Middle frontal gyrus (tissue), 1 donor: ENCODE measurements at regions not wholly inside any gene's neighbourhood (a gene's known extent, or its start where the extent isn't known, plus 50 kb on each side); places are given as distances from the start of the nearest gene placed in this dataset.

Experiments
- DNase-seq: peaks from one replicate; pipeline ENCODE4 v3.0.0-alpha.2; 2015; ENCODE audit warnings: low spot score; ENCODE audit errors: extremely low spot score

DNA sequence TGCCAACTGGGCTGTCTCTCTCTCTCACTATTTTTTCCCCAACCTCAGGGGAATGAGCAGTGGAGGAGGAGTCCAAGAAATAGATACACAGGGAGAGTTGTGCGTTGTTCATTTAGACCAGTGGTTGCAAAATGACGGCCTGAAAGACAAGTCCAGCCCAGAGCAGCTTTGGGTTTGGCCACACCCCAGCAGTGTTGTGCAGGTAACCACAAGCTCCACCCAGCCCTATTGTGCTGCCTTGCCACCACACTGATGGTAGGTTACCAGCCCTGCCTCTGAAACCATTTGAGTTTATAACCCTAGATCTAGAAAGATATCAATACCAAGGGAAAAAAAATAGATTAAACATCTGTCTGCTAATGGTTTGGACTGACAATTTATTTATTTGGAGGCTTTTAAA, 144.3 kb downstream of the CMPK2 start:
- no peak for DNase-seq

DNA sequence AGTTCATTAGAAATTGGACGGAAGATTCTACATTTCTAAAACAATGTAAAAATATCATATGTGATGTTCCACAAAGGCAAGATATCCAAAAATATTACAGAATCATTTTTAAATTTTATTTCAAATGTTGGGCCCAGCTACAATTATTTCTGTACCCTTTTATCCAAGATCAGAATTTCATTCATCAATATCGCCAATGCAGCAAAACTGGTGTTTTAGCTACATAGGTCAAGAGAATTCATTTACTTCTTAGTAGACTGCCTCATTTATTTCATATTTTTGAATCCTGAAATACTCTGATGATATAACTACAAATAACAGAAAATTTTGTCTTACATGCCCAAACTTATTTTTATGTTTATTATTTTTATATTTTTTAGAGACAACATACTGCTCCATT, 143.1 kb downstream of the CMPK2 start:
- no peak for DNase-seq

DNA sequence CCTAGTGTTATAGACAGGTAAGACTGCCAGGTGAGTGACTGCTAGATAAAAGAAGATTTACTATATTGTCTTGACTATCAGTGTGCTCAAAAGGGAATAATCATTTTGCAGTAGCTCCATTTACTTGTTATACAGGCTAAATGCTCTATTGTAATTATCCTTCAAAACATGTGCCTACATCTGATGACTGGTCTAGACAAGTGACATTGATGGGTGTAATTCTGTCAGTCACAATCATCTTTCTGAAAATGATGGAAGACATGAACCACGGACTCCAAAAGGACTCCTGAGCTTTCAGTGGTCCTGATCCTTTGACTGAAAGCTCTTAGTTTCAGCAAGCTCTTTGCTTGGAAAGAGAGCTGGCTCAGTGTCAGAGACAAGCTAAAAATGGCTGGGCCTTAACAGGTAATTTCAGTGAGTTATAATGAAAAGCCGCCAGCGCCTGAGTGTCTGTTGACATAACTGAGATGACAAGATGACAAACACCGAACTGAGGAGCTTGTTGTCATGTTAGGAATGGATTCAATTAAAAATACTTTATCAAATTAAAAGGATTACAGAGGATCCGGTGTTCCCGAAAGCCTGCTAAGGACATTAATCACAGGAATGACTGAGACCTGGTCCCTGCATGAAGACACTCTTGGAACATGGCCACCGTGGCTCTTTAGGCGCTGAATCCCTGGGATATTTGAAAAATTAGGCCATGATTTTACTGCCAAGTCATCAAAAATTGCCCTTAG, 141.7 kb downstream of the CMPK2 start:
- no peak for DNase-seq

DNA sequence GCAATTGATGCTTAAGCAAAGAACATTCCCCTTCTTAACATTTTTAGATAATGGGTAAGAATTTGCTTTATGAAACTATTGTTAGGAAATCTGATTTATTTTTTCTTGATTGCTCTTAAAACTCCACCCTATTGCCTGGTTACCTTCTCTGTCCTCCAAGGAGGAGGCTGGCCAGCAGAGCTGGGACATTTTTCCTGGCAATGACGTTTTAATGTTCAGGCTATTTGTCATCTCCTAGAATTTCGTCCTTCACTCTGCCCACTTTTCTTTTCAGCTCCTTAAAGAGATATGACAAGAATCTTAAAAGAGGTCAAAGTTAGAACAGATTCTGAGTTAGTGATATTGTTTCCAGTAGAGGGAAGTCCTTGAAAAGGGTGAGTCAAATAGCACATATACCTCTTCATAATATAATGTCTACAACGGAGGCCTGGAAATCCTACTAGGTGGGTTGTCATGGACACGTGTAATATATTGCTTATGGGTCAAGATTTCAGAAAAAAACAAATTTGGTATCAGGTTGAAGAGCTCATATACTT, 141.0 kb downstream of the CMPK2 start:
- no peak for DNase-seq

DNA sequence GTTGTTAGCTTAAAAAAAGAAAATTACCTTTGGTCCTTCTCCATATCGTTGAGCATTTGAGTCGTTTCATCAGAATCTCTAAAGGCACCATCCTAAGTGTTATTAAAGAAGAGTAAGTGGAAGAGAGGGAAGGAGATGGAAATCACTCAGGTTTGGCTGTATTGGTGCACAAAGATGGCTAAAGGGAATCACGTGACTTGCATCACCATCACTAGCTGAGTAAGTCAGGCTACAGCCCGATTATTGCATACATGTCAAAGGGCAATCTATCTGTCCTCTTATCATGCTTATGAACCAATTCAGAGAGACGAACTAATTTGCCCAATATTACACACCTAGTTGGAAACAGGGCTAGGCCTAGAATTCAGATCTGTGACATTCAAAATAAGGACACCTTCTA, 137.6 kb downstream of the CMPK2 start:
- DNase-seq, result no peak

DNA sequence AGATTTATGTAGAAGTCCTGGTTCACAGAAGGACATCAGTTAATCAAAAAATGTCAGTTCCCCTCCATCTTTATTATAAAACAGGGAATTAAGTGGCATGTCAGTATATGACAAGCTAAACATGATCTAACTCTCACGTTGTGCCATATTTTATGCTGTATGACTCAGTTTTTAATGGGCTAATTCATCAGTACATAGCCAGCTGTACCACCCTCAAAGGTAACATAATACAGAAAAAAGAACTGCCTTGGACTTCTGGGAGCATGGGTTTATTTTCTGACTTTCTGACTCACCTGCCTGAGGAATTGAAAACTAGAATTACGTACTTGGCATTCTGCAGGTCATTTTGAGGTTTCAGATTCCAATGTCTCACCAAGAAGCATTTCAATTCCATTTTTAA, 135.7 kb downstream of the CMPK2 start:
- DNase-seq, result no peak

DNA sequence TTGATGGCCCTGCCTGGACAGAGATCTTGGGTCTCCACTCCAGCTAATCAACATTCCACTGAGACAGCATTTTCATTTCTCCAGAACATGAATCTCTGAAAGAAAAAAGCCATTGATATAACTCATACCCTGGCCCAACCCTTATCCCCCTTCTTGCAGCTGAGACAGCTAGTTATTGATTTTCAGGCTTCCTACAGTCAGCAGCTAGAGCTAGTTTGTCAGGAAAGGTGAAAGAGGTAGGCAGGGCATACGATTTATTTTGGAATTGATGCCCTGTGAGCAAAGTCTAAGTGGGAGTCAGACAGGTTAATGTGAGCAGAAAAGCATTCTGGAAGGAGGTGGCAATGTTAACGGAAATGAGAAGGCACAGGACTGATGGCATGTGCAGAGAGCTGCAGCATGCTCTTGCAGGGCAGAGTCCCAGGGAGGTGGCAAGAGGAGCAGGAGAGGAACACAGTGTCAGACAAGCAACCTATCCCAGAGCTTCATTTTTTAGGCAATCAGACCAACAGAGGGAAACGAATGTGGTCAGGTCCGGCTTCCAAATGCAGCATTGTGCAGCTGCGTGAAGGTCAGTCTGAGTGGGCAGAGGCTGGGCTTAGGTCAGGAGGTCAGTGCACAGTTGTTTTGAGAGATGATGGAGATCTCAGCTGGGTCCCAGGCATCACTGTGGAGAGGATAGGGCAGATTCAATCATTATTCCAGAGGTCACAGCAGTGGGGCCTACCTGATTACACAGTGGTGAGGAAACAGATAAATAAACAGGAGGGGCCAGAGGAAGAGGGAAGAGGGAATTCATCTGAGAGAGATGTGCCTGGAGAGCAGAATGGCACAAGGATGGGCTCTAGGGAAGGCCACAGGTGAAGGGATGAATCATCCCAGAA, 134.8 kb downstream of the CMPK2 start:
- no peak for DNase-seq

DNA sequence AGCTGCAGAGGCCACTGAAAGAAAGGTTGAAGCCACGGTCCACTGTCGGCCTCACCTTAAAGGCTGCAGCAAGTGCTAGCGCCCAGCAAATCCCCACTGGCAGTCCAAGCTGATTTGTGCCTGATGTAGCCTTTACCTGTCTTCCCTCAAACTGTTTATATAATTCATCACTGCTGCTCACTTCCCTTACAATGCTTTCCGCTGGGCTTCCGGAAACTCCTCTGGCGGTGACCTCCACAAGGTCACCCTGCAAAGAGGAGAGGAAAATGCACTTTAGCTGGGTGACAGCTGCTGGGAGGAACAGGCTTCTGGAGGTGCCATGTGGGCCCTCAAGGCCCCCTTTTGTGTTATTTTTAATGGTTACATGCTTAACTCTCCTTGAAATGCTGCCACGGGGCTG, 126.2 kb downstream of the CMPK2 start:
- DNase-seq, result no peak

DNA sequence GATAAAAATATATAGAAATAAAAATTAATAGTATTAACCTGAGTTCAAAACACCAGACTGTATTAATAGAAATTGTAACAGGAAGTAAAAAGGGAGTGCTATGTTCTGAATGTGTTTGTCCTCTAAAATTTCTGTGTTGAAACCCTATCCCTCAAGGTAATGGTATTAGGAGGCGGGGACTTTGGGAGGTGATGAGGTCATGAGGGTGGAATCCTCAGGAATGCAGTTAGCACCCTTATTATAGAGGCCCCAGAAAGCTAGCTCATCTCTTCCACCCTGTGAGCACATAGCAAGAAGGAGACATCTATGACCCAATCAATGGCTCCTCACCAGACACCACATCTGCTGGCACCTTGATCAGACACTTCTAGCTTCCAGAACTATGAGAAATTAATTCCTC, 124.5 kb downstream of the CMPK2 start:
- no peak for DNase-seq

DNA sequence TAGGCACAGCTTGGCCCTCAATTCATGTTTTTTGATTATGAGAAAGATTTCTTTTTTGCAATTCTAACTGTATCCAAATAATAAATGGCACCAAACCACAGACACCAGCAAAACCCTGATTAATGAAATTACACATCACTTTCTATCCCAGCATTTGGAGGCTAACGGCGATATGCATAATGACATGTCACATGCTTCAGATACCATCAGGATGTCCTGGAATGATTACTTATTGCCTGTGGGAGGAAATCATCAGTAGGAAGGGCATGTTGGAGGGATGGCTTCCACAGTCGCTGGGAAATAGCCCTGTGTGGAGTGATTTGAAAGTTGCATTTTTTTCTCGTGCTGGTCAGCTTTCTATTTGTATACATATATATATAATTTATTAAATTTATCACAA, 121.7 kb downstream of the CMPK2 start:
- DNase-seq, result no peak

DNA sequence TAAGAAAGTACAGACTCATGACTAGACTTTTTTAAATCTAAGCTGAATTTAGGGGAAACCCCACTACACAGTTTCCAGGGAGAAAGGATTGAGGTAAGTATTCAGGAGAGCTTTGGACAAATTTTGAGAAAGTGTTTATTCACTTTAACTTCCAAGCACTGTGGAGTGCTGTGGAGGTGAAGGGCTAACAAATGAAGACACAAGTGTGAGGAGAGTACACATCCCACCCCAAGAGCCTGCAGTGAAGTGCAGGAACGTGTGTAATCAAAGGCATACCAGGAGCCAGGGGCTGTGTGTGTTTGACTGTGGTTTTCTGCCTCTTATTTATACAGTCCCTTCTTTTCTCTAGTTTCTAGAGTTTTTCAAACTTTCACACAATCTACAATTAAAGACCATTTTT, 118.3 kb downstream of the CMPK2 start:
- no peak for DNase-seq

DNA sequence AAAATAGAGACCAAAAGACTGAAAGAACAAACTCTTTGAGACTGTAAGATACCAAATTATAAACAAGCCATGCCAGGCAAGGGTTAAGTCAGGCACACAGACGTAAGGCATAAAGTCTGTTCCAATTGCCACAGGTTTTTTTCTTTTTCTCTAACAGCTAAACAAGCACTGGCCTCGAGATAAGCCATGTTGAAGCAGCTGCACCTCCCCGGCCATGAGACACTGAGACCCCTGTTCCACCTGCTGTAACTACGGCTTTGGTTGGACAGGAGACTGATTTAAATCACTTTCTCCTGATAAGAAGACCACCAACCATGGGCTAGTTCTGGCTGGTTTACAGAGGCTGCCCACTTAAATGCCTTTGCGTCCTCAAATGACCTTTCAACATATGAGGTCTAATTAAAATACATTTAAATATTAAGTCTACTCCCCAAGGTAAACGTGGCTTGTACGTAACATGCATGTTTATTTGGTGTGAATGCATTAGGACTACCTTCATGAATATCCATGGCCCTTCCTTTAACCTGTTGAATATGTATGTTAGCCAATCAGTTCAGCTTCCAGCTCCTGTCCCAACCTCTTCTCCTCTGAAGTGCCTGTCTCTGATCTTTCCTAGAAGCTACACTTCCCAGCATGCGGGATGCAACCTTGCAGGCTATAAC, 117.2 kb downstream of the CMPK2 start:
- DNase-seq, result no peak

DNA sequence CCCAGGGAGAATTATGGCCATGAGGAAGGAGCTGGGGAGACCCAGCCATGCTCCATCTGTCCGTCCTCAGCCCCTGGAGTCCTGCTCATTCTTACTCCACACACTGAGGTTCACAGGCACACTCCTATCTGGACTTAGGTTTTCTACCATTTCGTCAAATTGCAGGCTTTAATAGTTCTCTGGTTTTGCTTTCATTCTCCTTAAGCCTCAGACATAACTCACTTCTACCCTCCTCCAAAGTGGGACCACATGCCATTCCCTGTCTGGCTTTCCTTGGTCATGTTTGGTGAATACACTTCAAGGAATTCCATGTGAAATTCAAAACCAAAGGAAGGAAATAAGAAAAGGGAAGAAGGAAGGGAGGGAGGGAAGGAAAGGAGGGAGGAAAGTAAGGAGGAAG, 115.7 kb downstream of the CMPK2 start:
- no peak for DNase-seq

DNA sequence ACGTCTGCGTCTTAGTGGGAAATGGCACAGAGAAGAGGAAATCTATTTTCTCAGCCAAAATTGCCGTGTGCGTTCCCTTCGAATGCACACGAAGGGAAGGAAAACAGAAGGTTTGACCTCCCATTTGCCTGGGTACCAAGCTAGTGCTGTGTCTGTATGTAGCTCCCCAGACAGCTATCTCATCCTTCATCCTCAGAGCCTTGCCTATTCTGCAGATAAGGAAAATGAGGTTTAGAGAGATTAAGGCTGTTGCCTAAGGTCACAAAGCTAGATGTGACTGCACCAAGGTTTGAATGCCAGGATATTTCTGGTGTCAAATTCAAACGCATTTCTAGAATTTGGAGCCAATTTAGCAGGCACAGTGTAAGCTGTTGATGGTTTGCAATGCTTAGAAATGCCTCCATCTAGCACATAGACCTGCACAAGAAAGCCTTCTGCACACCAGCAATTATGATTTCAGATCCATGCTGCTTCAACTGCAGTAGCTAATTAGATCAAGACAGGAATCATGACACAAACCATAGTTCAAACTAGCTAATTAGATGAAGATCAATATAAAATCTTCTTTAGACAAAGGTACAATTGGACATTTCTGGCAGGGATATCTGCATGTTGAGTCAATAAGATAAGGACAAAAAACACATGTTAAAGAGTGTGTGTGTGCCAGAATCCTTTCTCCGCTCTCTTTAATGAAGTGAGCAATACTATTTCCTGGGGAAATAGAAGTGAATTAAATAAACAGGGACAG, 115.1 kb downstream of the CMPK2 start:
- DNase-seq, result no peak

DNA sequence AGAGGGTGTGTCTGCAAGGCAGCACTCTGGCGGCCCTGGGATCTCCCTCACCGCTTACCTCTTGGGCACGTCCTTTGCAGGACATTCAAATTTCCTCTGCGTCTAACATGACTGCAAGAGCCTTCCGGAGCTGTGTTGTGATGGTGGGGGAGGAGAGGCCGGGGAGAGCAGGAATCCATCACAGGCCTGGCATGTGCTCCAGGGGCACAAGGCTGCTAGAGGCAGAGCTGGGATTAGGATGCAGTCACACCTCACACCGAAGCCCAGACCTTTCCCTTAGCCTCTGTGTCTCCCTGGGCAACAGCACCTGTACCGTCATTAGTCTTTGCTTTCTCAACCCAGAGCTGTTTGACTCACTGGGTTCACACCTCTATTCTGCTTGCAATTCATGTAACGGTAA, 111.3 kb downstream of the CMPK2 start:
- no peak for DNase-seq

DNA sequence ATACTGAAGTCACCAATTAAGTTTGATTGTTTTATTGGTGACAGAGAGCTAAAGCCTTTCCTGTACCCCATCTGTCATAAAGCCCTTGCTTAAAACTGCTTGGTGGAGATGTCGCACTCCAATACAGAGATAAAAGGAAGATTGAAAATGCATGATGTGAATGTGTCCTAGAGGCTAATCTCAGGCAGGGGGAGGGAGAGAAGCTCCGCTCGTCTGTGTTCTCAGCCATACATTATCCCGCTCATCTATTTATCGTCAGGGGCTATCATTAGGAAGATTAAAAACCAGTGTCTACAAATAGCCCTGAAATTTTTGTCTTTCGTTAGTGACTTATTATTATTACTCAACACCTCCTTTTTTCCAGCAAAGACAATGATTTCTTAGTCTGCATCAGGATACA, 110.3 kb downstream of the CMPK2 start:
- no peak for DNase-seq

DNA sequence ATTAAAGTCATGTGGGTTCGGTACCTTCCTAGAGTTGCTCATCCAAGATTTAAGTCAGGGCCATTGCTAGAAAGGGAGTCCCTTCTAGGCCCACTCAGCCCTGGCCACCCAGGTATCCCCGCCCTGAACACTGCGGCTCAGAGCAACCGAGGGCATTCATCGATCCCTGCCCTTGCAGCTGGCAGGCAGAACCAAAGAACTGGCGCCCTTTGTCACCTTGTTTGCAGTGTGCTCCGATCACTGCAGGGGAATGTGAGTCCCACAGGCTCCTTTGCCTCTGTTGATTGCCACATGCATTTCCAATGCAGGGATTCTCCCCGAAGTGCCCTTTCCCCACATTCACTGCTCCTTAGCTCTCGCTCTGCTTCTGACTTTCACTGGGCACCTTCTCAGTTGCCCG, 108.5 kb downstream of the CMPK2 start:
- DNase-seq, result no peak

DNA sequence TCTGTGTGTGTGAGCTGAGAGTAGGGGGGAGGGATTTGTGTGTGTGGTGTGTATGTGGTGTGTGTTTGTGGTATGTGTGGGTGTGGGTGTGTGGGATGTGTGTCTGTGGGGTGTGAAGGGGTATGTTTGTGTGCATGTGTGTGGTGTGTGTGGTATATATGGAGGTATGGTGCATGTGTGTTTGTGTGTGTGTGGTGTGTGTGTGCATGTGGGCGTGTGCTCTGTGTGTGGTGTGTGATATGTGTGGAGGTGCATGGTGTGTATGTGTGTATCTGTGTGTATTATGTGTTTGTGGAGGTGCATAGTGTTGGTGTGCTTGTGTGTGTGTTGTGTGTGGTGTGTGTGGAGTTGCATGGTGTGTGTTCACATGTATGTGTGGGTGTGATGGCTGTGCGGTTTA, 106.0 kb downstream of the CMPK2 start:
- no peak for DNase-seq

DNA sequence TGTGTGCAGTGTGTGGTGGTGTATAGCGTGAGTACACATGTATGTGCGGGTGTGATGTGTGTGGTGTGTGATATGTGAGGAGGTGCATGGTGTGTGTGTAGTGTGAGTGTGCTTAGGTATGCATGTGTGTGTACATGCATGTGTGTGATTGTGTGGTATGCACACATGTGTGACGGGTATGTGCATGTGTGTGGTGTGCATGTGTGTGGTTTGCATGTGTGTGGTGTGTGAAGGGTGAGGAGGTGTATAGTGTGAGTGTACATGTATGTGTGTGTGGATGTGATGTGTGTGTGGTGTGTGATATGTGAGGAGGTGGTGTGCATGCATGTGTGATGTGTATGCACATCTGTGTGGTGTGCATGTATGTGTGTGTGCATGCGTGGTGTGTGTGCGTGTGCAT, 105.6 kb downstream of the CMPK2 start:
- no peak for DNase-seq

DNA sequence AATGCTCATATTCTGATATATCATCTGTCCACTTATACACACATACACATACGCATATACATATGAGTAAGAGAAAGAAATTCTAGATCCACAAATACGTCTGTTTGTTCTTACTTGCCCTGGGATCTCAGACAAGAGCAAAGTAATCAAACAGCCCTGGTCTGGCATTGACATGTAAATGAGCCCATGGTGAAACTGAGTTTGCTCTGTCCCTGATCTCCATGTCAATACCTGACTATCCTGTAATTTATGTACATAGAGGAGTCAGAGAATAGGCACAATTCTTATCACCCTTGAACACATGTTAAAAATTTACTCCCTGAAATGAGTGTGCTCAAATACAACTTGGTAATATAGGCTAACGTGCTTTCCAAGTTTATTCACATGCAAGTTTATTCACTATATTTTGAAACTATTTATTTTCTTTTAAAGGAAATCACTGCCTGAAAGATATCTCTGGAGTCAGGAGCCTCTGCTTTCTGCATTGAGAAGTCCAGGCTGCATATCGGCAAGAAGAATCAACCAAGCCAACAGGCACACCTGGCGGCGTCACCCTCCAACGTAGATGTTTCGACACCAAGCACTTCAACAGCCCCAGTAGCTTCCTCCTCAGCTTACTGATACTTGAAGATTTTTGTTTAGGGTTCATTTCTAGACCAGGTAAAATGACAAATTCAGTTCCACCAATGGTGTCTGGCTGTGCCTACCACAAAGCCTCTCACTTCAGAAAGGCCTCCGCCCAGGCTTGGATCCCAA, 100.6 kb downstream of the CMPK2 start:
- DNase-seq, result no peak

DNA sequence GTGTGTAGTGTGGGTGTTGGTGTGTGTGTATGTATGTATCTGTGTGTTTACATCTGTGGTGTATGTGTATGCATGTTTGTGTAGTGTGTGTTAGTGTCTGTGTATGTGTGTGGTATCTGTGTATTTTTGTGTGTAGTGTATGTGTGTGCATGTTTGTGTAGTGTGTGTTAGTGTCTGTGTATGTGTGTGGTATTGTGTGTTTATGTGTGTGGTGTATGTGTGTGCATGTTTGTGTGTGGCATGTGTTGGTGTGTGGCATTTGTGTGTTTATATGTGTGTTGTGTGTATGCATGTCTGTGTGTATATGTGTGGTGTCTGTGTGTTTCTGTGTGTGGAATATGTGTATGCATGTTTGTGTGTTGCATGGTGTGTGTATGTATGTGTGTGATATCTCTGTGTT, 96.4 kb downstream of the CMPK2 start:
- no peak for DNase-seq
